Esophagus squamous epithelium (tissue), 4 donors: ENCODE measurements at regions not wholly inside any gene's neighbourhood (a gene's known extent, or its start where the extent isn't known, plus 50 kb on each side); places are given as distances from the start of the nearest gene placed in this dataset.

ENCODE experiments used
- POLR2A ChIP-seq, 4 donors: fragments of 450-650 bp; IDR thresholded peaks; one replicate each; pipeline ENCODE4 v1.6.1; 2017; ENCODE audit warnings: antibody characterized with exemption in 4 of 4, mild to moderate bottlenecking in 4 of 4, moderate library complexity in 3 of 4
- TF ChIP-seq, protein P1 (sequence below), 6 experiments: fragments of 450-650 bp in 4 of 6; fragments of 200-600 bp in 2 of 6; sonication (generic) in 2 of 6; IDR thresholded peaks; one replicate each; pipeline ENCODE4 v1.5.1; 2016 to 2019; ENCODE audit warnings: antibody characterized with exemption in 6 of 6, mild to moderate bottlenecking in 4 of 6, moderate library complexity in 4 of 6

DNA sequence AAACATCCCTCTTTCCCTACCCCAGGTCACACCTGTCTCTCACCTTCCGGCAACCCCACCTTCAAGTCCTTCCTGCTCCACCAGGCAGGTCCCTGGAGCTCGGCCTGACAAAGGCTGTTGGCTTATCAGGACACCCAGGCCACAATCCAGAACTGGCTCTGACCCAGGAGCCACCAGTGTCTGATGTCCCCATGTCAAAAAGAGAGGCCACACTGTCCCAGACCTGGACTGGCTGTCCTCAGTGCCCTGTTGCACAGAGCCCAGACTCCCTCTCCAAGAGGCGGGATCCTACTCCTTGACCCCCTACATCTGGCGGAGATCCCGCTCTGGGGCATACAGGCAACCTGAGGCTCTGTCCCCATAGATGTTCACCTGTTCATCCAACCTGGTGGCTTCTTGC lies 116.0 kb downstream of the MN1 start:
- TF ChIP-seq, protein P1, sequence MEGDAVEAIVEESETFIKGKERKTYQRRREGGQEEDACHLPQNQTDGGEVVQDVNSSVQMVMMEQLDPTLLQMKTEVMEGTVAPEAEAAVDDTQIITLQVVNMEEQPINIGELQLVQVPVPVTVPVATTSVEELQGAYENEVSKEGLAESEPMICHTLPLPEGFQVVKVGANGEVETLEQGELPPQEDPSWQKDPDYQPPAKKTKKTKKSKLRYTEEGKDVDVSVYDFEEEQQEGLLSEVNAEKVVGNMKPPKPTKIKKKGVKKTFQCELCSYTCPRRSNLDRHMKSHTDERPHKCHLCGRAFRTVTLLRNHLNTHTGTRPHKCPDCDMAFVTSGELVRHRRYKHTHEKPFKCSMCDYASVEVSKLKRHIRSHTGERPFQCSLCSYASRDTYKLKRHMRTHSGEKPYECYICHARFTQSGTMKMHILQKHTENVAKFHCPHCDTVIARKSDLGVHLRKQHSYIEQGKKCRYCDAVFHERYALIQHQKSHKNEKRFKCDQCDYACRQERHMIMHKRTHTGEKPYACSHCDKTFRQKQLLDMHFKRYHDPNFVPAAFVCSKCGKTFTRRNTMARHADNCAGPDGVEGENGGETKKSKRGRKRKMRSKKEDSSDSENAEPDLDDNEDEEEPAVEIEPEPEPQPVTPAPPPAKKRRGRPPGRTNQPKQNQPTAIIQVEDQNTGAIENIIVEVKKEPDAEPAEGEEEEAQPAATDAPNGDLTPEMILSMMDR (IDR thresholded peaks at IDR 0.05): no peak
- no peak for TF ChIP-seq POLR2A (IDR thresholded peaks at IDR 0.05)
